Skeletal muscle cell (primary cell): ENCODE measurements at regions not wholly inside any gene's neighbourhood (a gene's known extent, or its start where the extent isn't known, plus 50 kb on each side); places are given as distances from the start of the nearest gene placed in this dataset.
"Not testable (repeated sequence)": the region's sequence is repeated elsewhere in the genome, so short reads cannot be mapped to it uniquely, and the experiment has no call there.

Experiments used
- DNase-seq: peaks from one replicate; pipeline ENCODE4 v3.0.0-alpha.2; 2010; ENCODE audit warnings: low read depth
- H3K4me3 ChIP-seq: 2 replicates; pipeline ENCODE4 v1.5.1; 2011; ENCODE audit warnings: low read depth, mild to moderate bottlenecking, control low read depth, low read length, moderate library complexity

- no peak for DNase-seq
- H3K4me3 ChIP-seq: no peak overlapping the region
Observed at GRCh38 chr16:17776888-17777287, 306.1 kb upstream of the XYLT1 start.

- DNase-seq: no peak
- H3K4me3 ChIP-seq: no peak overlapping the region
Observed at GRCh38 chr16:17776465-17776864, 305.7 kb upstream of the XYLT1 start.

- DNase-seq: no peak
Observed at GRCh38 chr16:17775061-17775460, 304.3 kb upstream of the XYLT1 start.

GRCh38 chr16:17773698-17774101, 302.9 kb upstream of the XYLT1 start:
- H3K4me3 ChIP-seq: no peak overlapping the region
- peak; percentile 54 for DNase-seq

More at GRCh38 chr16:17775061-17775460, 304.3 kb upstream of the XYLT1 start:
- no peak overlapping the region for H3K4me3 ChIP-seq

- DNase-seq: no peak
Observed at GRCh38 chr16:17770104-17770503, 299.3 kb upstream of the XYLT1 start.

GRCh38 chr16:17769065-17769464, 298.3 kb upstream of the XYLT1 start:
- DNase-seq: peak; percentile 63
- H3K4me3 ChIP-seq: no peak overlapping the region

More at GRCh38 chr16:17770104-17770503, 299.3 kb upstream of the XYLT1 start:
- H3K4me3 ChIP-seq: no peak overlapping the region

- no peak overlapping the region for H3K4me3 ChIP-seq
- DNase-seq: peak; percentile 83
Observed at GRCh38 chr16:17768257-17768656, 297.5 kb upstream of the XYLT1 start.

GRCh38 chr16:17766012-17766411, 295.3 kb upstream of the XYLT1 start:
- H3K4me3 ChIP-seq: no peak overlapping the region
- no peak for DNase-seq

GRCh38 chr16:17759451-17760390, 289.0 kb upstream of the XYLT1 start:
- no peak for DNase-seq
- no peak overlapping the region for H3K4me3 ChIP-seq

GRCh38 chr16:17757808-17758207, 287.0 kb upstream of the XYLT1 start:
- H3K4me3 ChIP-seq: no peak overlapping the region
- DNase-seq: no peak

GRCh38 chr16:17755158-17755557, 284.4 kb upstream of the XYLT1 start:
- no peak for DNase-seq
- H3K4me3 ChIP-seq: no peak overlapping the region

GRCh38 chr16:17753434-17753833, 282.7 kb upstream of the XYLT1 start:
- no peak overlapping the region for H3K4me3 ChIP-seq
- DNase-seq: no peak

GRCh38 chr16:17749706-17750105, 278.9 kb upstream of the XYLT1 start:
- no peak for DNase-seq
- no peak overlapping the region for H3K4me3 ChIP-seq

GRCh38 chr16:17748044-17748719, 277.4 kb upstream of the XYLT1 start:
- H3K4me3 ChIP-seq: no peak overlapping the region
- DNase-seq: no peak

- H3K4me3 ChIP-seq: no peak overlapping the region
- DNase-seq: no peak
Observed at GRCh38 chr16:17747081-17747756, 276.5 kb upstream of the XYLT1 start.

GRCh38 chr16:17744921-17745572, 274.3 kb upstream of the XYLT1 start:
- H3K4me3 ChIP-seq: peak overlapping the region; percentile 21
- DNase-seq: no peak

- DNase-seq: no peak
- H3K4me3 ChIP-seq: no peak overlapping the region
Observed at GRCh38 chr16:17743578-17743977, 272.8 kb upstream of the XYLT1 start.

GRCh38 chr16:17743158-17743557, 272.4 kb upstream of the XYLT1 start:
- H3K4me3 ChIP-seq: no peak overlapping the region
- DNase-seq: no peak

- DNase-seq, H3K4me3 ChIP-seq: not testable (repeated sequence)
Observed at GRCh38 chr16:17735099-17735498, 264.3 kb upstream of the XYLT1 start.

GRCh38 chr16:17729820-17730219, 259.1 kb upstream of the XYLT1 start:
- no peak overlapping the region for H3K4me3 ChIP-seq
- DNase-seq: no peak
